Osteocyte (in vitro differentiated cells): ENCODE measurements at regions not wholly inside any gene's neighbourhood (a gene's known extent, or its start where the extent isn't known, plus 50 kb on each side); places are given as distances from the start of the nearest gene placed in this dataset.
"Not testable (repeated sequence)": the region's sequence is repeated elsewhere in the genome, so short reads cannot be mapped to it uniquely, and the experiment has no call there.

Experiments used
- DNase-seq: peaks from one replicate; pipeline ENCODE4 v3.0.0; 2021; ENCODE audit warnings: mixed read lengths; ENCODE audit not compliant: unreplicated experiment; ENCODE audit errors: extremely low spot score
- H3K27ac Mint-ChIP-seq: one replicate; pipeline ENCODE4 v1.8.0; 2021; ENCODE audit warnings: mild to moderate bottlenecking, mixed read lengths; ENCODE audit not compliant: unreplicated experiment
- H3K27me3 Mint-ChIP-seq: one replicate; pipeline ENCODE4 v1.8.0; 2021; ENCODE audit warnings: mixed read lengths; ENCODE audit not compliant: unreplicated experiment
- H3K36me3 Mint-ChIP-seq: one replicate; pipeline ENCODE4 v1.8.0; 2021; ENCODE audit warnings: mixed read lengths; ENCODE audit not compliant: unreplicated experiment
- H3K4me1 Mint-ChIP-seq: one replicate; pipeline ENCODE4 v1.8.0; 2021; ENCODE audit warnings: mixed read lengths; ENCODE audit not compliant: unreplicated experiment
- H3K4me3 Mint-ChIP-seq: one replicate; pipeline ENCODE4 v1.8.0; 2021; ENCODE audit warnings: mild to moderate bottlenecking, moderate library complexity, mixed read lengths; ENCODE audit not compliant: unreplicated experiment
- H3K9me3 Mint-ChIP-seq: one replicate; pipeline ENCODE4 v1.8.0; 2021; ENCODE audit warnings: mixed read lengths; ENCODE audit not compliant: unreplicated experiment
- TF ChIP-seq, protein P1 (sequence below): fragments of 200-600 bp; sonication (generic); IDR thresholded peaks from 2 replicates; pipeline ENCODE4 v1.5.0; 2021; ENCODE audit warnings: antibody characterized with exemption, mild to moderate bottlenecking, moderate library complexity

DNA sequence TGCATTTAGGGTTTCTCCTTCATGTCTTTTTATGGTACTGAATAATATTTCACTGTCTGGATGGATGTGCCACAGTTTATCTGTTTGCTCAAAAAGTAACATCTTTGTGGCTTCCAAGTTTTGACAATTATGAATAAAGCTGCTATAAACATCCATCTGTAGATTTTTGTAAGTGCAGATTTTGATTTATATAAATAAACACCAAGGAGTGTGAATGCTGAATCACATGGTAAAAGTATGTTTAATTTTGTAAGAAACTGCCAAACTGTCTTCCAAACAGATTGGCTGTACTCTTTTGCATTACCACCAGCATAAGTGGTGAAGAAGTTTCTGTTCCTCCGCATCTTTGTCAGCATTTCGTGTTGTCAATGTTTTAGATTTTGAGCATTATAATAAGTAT, 158.7 kb upstream of the GIMD1 start:
- no peak for DNase-seq
- Mint-ChIP-seq H3K27me3 (peaks cover 2% of the 10 kb centered on the region), H3K9me3 (no peaks in the 10 kb centered on the region), H3K27ac (no peak overlapping the region), H3K36me3 (peaks cover 2% of the 10 kb centered on the region), H3K4me3 (no peak overlapping the region), H3K4me1 (peaks cover 1% of the 10 kb centered on the region)
- TF ChIP-seq, protein P1, sequence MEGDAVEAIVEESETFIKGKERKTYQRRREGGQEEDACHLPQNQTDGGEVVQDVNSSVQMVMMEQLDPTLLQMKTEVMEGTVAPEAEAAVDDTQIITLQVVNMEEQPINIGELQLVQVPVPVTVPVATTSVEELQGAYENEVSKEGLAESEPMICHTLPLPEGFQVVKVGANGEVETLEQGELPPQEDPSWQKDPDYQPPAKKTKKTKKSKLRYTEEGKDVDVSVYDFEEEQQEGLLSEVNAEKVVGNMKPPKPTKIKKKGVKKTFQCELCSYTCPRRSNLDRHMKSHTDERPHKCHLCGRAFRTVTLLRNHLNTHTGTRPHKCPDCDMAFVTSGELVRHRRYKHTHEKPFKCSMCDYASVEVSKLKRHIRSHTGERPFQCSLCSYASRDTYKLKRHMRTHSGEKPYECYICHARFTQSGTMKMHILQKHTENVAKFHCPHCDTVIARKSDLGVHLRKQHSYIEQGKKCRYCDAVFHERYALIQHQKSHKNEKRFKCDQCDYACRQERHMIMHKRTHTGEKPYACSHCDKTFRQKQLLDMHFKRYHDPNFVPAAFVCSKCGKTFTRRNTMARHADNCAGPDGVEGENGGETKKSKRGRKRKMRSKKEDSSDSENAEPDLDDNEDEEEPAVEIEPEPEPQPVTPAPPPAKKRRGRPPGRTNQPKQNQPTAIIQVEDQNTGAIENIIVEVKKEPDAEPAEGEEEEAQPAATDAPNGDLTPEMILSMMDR: no peak

DNA sequence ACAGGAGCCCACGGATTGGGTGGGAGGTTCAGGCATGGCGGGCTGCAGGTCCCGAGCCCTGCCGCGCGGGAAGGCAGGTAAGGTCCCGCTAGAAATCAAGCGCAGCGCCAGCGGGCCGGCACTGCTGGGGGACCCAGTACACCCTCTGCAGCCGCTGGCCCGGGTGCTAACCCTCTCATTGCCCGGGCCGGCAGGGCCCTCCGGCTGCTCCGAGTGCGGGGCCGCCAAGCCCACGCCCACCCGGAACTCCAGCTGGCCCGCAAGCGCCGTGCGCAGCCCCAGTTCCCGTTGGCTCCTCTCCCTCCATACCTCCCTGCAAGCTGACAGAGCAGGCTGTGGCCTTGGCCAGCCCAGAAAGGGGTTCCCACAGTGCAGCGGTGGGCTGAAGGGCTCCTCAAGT, 156.8 kb upstream of the GIMD1 start:
- not testable (repeated sequence) for H3K27me3 Mint-ChIP-seq, H3K36me3 Mint-ChIP-seq, H3K9me3 Mint-ChIP-seq, DNase-seq, H3K4me1 Mint-ChIP-seq, H3K27ac Mint-ChIP-seq, H3K4me3 Mint-ChIP-seq

DNA sequence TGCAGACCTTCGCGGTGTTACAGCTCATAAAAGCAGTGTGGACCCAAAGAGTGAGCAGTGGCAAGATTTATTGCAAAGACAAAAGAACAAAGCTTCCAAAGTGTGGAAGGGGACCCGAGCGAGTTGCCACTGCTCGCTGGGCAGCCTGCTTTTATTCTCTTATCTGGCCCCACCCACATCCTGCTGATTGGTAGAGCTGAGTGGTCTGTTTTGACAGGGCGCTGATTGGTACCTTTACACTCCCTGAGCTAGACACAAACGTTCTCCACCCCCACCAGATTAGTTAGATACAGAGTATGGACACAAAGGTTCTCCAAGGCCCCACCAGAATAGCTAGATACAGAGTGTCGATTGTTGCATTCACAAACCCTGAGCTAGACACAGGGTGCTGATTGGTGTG, 156.2 kb upstream of the GIMD1 start:
- H3K36me3 Mint-ChIP-seq, H3K4me3 Mint-ChIP-seq, H3K9me3 Mint-ChIP-seq: not testable (repeated sequence)

DNA sequence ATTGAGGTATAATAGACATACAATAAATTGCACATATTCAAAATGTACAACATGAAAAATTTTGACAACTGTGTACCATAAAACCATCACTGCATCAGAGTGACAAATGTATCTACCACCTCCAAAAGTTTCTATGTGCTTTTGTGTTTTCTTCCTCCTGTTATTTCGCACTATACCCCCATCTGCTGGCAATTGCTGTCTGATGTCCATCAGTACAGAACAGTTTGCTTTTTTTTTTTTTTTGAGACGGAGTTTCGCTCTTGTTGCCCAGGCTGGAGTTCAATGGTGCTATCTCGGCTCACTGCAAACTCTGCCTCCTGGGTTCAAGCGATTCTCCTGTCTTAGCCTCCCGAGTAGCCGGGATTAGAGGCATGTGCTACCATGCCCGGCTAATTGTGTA, 154.3 kb upstream of the GIMD1 start:
- no peaks in the 10 kb centered on the region for H3K9me3 Mint-ChIP-seq
- H3K27ac Mint-ChIP-seq: no peak overlapping the region
- no peak overlapping the region for H3K4me3 Mint-ChIP-seq
- TF ChIP-seq, protein P1: peak; percentile 49
- peaks cover 4% of the 10 kb centered on the region for H3K36me3 Mint-ChIP-seq
- no peak for DNase-seq
- peaks cover 17% of the 10 kb centered on the region for H3K27me3 Mint-ChIP-seq
- H3K4me1 Mint-ChIP-seq: no peaks in the 10 kb centered on the region

More for the DNA sequence above, 156.2 kb upstream of the GIMD1 start:
- not testable (repeated sequence) for H3K27me3 Mint-ChIP-seq, DNase-seq, H3K27ac Mint-ChIP-seq, H3K4me1 Mint-ChIP-seq

DNA sequence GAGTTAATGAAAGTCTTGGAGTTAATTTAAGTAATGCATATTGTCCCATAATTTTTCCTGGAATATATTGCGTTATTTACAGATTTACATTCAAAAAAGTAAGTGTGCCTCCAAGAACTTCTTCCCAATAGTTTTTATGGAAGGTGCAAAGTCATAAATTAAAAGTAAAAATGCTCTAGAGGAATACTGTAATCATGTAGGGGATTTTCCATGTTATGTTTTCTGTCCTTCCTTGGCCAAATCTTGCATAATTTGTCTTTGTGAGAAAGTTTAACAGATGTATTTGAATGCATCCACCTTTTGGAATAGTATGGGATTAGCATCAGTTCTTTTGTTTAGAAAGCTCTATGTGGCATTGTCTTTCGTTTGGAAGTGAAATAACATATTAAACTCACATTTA, 144.1 kb upstream of the GIMD1 start:
- Mint-ChIP-seq H3K27ac (no peak overlapping the region), H3K9me3 (peaks cover 8% of the 10 kb centered on the region), H3K4me3 (no peak overlapping the region), H3K36me3 (peaks cover 2% of the 10 kb centered on the region), H3K27me3 (peaks cover 59% of the 10 kb centered on the region), H3K4me1 (no peaks in the 10 kb centered on the region)
- TF ChIP-seq, protein P1: no peak
- DNase-seq: no peak

DNA sequence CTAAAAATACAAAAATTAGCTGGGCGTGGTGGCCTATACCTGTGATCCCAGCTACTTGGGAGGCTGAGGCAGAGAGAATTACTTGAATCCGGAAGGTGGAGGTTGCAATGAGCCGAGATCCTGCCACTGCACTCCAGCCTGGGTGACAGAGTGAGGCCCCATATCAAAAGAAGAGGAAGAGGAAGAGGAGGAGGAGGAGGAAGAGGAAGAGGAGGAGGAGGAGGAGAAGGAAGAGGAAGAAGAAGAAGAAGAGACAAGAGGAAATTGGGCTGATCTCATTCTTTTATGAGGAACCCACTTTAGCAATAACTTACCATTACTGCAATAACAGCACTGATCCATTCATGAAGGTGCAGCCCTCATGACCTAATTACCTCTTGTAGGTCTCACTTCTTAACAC, 138.9 kb upstream of the GIMD1 start:
- no peak for DNase-seq
- no peaks in the 10 kb centered on the region for H3K4me1 Mint-ChIP-seq
- H3K4me3 Mint-ChIP-seq: no peak overlapping the region
- H3K9me3 Mint-ChIP-seq: no peaks in the 10 kb centered on the region
- H3K36me3 Mint-ChIP-seq: peaks cover 1% of the 10 kb centered on the region
- TF ChIP-seq, protein P1: no peak
- peaks cover 21% of the 10 kb centered on the region for H3K27me3 Mint-ChIP-seq
- H3K27ac Mint-ChIP-seq: no peak overlapping the region
